ENCODE measurements at regions not wholly inside any gene's neighbourhood (a gene's known extent, or its start where the extent isn't known, plus 50 kb on each side); places are given as distances from the start of the nearest gene placed in this dataset.

- DNase-seq, result no peak
Observed at GRCh38 chr10:130859427-130859826, 452.1 kb downstream of the TCERG1L start.

GRCh38 chr10:130862122-130862521, 449.4 kb downstream of the TCERG1L start:
- no peak for DNase-seq

DNA sequence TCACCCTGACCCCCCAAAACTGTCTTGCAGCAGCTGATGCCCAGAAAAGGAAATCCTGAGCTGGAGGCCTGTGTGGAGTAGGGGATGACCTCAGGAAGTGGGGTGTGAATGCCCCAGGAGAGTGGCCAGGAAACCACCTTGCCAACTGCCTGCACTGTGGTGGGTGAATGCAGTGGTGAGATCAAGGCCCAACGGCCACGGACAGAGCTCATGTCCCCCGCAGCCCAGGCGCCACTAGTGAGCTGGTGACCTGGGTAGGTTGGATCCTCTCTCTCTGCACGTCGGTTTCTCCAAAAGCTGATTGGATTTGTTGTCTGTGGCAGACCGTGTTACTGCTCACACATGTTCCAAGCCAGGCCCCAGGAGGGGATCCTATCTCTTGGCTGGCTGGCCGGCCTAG, 448.9 kb downstream of the TCERG1L start:
- DNase-seq, result no peak

DNA sequence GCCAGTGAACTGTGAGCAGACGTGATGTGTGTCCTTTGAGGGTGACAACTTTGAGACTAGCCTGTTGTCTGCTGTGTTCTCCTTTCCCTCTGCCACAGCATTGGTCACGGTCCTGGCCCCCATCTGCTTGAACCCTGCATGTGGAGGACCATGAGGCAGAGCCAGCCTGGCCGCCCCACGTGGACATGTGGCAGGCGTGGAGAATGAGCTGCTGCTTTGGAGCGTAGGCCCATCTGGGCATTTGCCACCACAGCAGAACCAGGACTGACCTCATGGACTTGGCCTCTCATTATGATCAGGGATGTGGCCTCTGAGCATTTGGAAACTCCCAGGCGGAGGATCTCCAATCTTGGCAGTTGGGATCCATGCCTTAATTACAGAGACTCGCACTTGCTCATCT, 448.5 kb downstream of the TCERG1L start:
- no peak for DNase-seq

- no peak for DNase-seq
Observed at GRCh38 chr10:130864961-130865818, 446.3 kb downstream of the TCERG1L start.

DNA sequence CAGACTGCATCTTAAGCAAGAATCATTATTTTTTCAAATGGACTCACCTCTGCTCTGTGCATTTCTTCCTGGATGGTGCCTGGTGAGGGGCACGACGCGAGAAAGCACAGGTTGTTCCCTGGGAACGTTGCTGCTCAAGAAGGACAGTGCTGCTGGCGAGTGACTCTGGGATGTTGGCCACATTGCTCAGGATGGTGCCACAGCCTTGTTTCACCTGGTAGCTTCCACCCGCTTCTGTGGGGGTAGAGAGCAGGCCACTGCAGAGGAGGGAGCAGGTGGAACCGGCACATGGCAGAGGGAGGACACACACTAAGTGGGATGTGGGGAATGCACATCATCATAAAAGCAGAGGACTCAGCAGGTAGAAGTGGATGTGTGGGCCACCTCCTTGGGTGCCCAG, 444.7 kb downstream of the TCERG1L start:
- no peak for DNase-seq

DNA sequence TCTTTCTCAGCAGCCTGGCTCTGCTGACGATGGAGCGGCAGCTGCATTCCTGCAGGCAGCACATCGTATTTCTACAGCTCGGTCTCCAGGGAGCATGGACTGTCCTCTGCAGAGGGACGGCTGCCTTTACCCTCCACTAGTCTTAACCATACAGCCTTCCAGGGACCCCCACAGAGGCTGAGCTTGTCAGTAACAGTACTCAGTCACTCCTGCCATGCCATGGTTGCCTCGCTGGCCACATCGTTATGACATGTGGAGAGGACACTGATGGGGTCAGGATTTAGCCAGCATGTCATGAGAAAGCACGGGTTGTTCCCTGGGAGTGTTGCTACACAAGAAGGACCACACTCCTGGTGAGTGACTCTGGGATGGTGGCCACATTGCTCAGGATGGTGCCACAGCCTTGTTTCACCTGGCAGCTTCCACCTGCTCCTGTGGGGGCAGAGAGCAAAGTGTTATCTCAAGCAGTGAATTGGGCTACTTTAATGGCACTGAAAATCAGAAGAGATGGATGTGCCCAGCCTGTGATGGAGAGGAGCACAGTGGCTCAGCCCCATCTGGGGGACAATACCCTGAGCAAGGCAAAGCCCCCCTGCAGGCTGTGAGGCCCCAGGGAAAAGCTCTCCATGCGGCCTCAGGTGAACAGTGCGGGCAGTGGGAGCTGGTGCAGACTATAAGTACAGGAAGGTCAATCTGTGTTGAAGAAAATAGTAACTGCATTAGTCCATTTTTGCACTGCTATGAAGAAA, 443.9 kb downstream of the TCERG1L start:
- DNase-seq, result no peak

- no peak for DNase-seq
Observed at GRCh38 chr10:130869179-130869841, 442.2 kb downstream of the TCERG1L start.

DNA sequence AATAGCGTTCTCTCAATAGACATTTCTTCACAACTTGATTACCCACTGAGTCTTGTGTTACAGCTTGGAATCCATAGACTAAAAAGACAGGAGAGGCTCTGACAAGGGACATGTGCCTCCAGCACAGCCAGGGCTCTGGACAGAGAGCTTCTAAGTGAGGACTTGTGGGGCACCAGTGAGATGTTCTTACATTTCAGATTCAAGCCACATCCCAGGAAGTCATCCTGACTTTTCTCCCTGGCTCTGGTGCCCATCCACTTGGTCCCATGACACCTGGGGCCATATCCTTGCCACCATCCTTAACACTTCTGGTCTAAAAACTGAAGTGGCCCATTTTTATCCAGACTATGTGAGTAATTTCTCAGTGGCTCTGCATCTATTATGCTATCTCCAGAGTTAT, 440.1 kb downstream of the TCERG1L start:
- no peak for DNase-seq

- DNase-seq, result no peak
Observed at GRCh38 chr10:130873636-130874035, 437.9 kb downstream of the TCERG1L start.

- DNase-seq, result no peak
Observed at GRCh38 chr10:130875116-130875515, 436.4 kb downstream of the TCERG1L start.

GRCh38 chr10:130875897-130876472, 435.5 kb downstream of the TCERG1L start:
- no peak for DNase-seq

DNA sequence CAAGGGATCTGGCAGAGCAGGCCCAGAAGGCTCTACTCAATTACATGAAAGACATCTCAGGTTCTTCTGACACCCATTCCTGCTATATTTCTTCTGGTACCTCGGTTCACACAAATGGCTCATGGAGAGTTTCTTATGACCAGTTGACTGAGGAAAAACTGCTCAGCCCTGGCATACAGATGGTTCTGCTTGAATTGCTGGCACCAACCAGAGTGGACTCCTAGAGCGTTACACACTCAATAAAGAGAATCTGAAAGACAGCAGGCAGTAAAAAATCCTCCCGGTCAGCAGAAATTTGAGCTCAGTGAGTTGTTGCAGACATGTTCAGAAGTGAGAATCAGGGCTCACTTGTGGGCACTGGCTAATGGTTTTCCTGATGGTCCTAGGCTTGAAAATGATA, 434.4 kb downstream of the TCERG1L start:
- DNase-seq, result no peak

GRCh38 chr10:130878131-130878530, 433.4 kb downstream of the TCERG1L start:
- no peak for DNase-seq

GRCh38 chr10:130882906-130883305, 428.6 kb downstream of the TCERG1L start:
- no peak for DNase-seq

DNA sequence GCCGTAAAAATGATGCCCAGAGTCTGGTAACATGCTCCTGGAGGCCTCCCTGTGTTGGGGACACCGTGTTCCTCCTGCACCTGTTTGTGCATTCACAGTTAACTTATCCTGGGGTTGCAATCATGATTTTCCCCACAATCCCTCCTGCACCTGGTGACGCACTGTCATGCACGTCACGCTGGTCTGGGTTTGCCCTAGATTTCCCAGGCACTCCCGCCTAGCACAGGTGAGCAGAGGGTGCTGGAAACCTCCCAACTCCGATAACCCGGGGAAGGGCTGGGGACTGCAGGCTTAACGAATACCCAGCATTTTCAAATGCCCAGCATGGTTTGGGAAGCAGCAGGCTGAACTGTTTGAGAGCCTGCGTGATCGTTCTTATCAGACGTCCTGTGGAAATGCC, 427.1 kb downstream of the TCERG1L start:
- DNase-seq, result no peak

DNA sequence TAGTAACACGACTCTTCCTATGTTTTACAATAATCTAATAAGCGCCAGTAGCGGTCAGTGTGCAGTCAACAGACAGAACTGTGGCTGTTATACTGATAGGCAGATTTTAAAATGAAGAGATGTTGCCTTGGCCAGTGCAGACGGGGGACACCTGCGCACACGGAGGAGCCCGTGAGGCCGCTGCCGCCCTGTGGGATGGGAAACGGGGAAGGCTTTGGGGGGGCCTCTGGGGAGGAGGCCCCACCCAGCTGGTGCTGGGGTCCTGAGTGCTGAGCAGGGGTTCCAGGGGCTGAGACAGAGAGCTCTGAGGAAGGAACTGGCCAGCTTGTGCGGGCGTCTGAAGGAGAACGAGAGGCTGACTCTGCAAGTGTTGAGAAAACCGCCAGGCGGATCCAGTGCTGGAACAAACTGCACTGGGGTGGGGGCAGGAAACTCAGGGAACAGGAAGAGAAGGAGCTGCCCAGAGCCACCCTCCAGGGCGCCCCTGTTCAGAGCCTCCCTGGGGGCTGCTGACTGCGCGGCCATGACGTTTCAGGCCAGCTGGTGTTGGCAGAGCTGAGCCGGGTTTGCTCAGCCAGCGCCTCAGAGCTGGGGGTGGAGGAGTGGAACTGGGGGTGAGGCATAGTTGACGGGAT, 426.4 kb downstream of the TCERG1L start:
- no peak for DNase-seq

DNA sequence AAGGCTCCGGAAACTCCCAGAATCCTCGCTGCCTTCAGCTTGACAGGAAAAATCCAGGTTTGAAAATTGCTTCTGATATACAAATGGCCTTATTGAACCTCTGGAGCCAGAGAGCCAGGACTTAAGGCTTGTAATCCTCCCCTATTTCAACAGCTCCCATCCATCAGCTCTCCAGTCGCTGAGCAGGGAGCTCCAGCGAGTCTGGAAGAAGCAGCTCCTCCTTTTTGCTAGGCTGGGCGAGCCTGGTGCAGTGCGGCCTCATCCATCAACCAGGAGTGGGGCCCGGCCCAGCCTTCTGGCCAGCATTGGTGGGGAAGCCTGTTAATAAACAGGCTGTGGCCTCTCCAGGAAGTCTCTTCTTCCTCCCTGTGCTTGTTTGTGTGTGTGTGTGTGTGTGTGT, 424.4 kb downstream of the TCERG1L start:
- no peak for DNase-seq

DNA sequence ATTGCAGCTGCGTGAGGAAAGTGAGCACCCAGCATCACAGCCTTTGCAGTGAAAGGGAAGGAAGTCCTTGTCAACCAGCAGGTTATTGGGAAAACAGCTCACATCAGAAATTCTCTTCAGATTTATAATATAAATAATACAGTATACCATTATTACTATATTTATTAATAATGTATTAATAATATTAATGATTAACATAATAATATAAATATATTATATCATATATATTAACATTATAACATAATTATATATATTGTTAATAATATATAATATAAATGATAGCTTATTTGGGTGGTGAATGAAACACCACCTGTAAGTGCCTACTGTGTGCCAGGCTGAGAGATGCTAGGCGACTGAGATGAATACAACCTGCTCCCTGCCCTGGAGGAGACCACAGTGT, 423.0 kb downstream of the TCERG1L start:
- no peak for DNase-seq

- no peak for DNase-seq
Observed at GRCh38 chr10:130889240-130889639, 422.3 kb downstream of the TCERG1L start.

DNA sequence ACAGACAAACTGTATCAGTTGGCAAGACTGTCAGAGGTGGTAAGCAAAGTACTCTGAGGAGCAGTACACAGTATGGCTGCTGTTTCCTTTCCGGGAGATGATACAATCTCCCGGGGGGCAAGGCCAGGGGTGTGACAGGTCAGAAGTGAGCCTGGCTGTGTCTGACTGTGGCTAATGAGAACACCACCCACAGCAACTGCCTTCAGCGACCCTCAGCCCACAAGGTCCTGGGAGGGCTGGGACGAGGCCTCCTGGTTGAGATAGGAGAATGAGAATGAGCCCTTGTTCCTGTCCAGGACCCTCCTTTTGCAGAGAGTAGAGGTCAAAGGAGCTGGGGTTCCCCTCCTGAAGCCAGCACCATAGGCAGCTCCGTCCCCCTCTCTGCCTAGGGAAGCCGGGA, 421.7 kb downstream of the TCERG1L start:
- DNase-seq, result no peak

DNA sequence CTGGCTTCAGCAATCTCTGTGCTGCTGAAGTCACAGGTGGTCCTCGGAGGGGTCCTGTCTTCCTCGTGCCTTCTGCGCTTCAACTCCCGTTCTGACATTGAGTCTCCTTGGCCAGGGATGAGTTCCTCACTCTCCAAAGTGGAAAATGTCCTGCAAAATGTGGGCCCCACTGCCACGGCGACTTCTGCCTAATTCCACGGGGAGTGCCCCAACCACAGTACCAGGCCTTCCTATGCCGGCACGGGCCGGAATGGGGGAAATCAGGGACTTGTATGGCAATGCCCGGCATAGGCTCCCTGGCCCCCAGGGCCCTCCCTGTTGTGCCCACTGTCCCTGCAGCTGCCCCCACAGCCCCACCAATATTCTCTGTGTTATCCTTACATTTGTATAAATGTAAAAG, 420.5 kb downstream of the TCERG1L start:
- DNase-seq, result no peak

- no peak for DNase-seq
Observed at GRCh38 chr10:130894471-130894870, 417.1 kb downstream of the TCERG1L start.

All from activated CD4-positive, alpha-beta T cell treated with anti-CD3 and anti-CD28 coated beads for 48 hours (primary cell).